ENCODE measurements at regions not wholly inside any gene's neighbourhood (a gene's known extent, or its start where the extent isn't known, plus 50 kb on each side); places are given as distances from the start of the nearest gene placed in this dataset.

GRCh38 chr1:182193908-182194550 is 132.5 kb upstream of the ZNF648 start:
- Histone ChIP-seq H3K9me3 (ENCODE audit: control insufficient read depth in 4 of 4, insufficient read depth in 3 of 4, low read length in 3 of 4) (no peaks in the 10 kb centered on the region), H3K9ac (ENCODE audit: insufficient read depth in 1 of 2, low read length in 2 of 2) (no peak overlapping the region), H3K27me3 (ENCODE audit: control insufficient read depth in 3 of 3, insufficient read depth in 3 of 3, low read length in 2 of 3) (no peaks in the 10 kb centered on the region), H3K36me3 (ENCODE audit: control insufficient read depth in 4 of 4, insufficient read depth in 4 of 4, low read length in 4 of 4) (no peaks in the 10 kb centered on the region), H3K4me1 (ENCODE audit: control insufficient read depth in 5 of 5, insufficient read depth in 5 of 5, low read length in 5 of 5) (peaks cover 0 to 10% (median 5%) of the 10 kb centered on the region in 5 donors), H3K4me3 (no peak overlapping the region), H3K27ac (ENCODE audit: low read depth in 1 of 2, low read length in 1 of 2) (no peak overlapping the region)
- DNase-seq: no peak
- ATAC-seq (ENCODE audit: insufficient read depth, low FRiP score): peak; percentile 66
- WGBS, 2 donors: 71 to 76% methylated on average over 4 of the region's 4 CpGs
- no peak for TF ChIP-seq CTCF (IDR thresholded peaks at IDR 0.05; ENCODE audit: control extremely low read depth, extremely low read depth)

- no peak for TF ChIP-seq CTCF (IDR thresholded peaks at IDR 0.05; ENCODE audit: control extremely low read depth, extremely low read depth)
- H3K4me3 ChIP-seq: no peak overlapping the region
- H3K4me1 ChIP-seq (ENCODE audit: control insufficient read depth in 5 of 5, insufficient read depth in 5 of 5, low read length in 5 of 5): peaks cover 0 to 10% (median 5%) of the 10 kb centered on the region in 5 donors
- H3K27ac ChIP-seq (ENCODE audit: low read depth in 1 of 2, low read length in 1 of 2): no peak overlapping the region
- 76 to 88% methylated on average over 4 of the region's 4 CpGs for WGBS, 2 donors
- H3K9me3 ChIP-seq (ENCODE audit: control insufficient read depth in 4 of 4, insufficient read depth in 3 of 4, low read length in 3 of 4): no peaks in the 10 kb centered on the region
- H3K9ac ChIP-seq (ENCODE audit: insufficient read depth in 1 of 2, low read length in 2 of 2): no peak overlapping the region
- DNase-seq (no peak), ATAC-seq (ENCODE audit: insufficient read depth, low FRiP score) (no peak)
- H3K27me3 ChIP-seq (ENCODE audit: control insufficient read depth in 3 of 3, insufficient read depth in 3 of 3, low read length in 2 of 3): no peaks in the 10 kb centered on the region
- H3K36me3 ChIP-seq (ENCODE audit: control insufficient read depth in 4 of 4, insufficient read depth in 4 of 4, low read length in 4 of 4): no peaks in the 10 kb centered on the region
Measured at GRCh38 chr1:182192966-182193365, 131.5 kb upstream of the ZNF648 start.

- TF ChIP-seq CTCF (IDR thresholded peaks at IDR 0.05; ENCODE audit: control extremely low read depth, extremely low read depth): no peak
- Histone ChIP-seq H3K4me1 (ENCODE audit: control insufficient read depth in 5 of 5, insufficient read depth in 5 of 5, low read length in 5 of 5) (peaks cover 0 to 5% (median 2%) of the 10 kb centered on the region in 5 donors), H3K9ac (ENCODE audit: insufficient read depth in 1 of 2, low read length in 2 of 2) (no peak overlapping the region), H3K36me3 (ENCODE audit: control insufficient read depth in 4 of 4, insufficient read depth in 4 of 4, low read length in 4 of 4) (no peaks in the 10 kb centered on the region), H3K27me3 (ENCODE audit: control insufficient read depth in 3 of 3, insufficient read depth in 3 of 3, low read length in 2 of 3) (no peaks in the 10 kb centered on the region), H3K27ac (ENCODE audit: low read depth in 1 of 2, low read length in 1 of 2) (no peak overlapping the region), H3K4me3 (no peak overlapping the region), H3K9me3 (ENCODE audit: control insufficient read depth in 4 of 4, insufficient read depth in 3 of 4, low read length in 3 of 4) (no peaks in the 10 kb centered on the region)
- 71 to 83% methylated on average over 3 of the region's 3 CpGs for WGBS, 2 donors
- ATAC-seq (ENCODE audit: insufficient read depth, low FRiP score) (no peak), DNase-seq (no peak)
Measured at GRCh38 chr1:182192215-182192614, 130.7 kb upstream of the ZNF648 start.

Data from lung (tissue), 11 donors.